Astrocyte (in vitro differentiated cells and primary cell): ENCODE measurements at regions not wholly inside any gene's neighbourhood (a gene's known extent, or its start where the extent isn't known, plus 50 kb on each side); places are given as distances from the start of the nearest gene placed in this dataset.

Experiments
- DNase-seq: peaks from one replicate; pipeline ENCODE4 v3.0.0-alpha.2; 2010; ENCODE audit warnings: low read depth
- FAIRE-seq: peaks from 2 replicates; lab custom pipeline; 2011; peaks lifted over from hg19 to GRCh38; lab: Jason Lieb, UNC
- H2AFZ ChIP-seq: 2 replicates; pipeline ENCODE4 v1.6.0; 2012; ENCODE audit warnings: low read depth, low read length, inconsistent platforms
- H3K27ac ChIP-seq: 2 replicates; pipeline ENCODE4 v1.5.1; 2011; ENCODE audit warnings: low read depth, low read length, inconsistent platforms
- H3K27me3 ChIP-seq: 2 replicates; pipeline ENCODE4 v1.6.0; 2011; ENCODE audit warnings: low read length, inconsistent platforms; ENCODE audit not compliant: insufficient read depth
- H3K36me3 ChIP-seq: 2 replicates; pipeline ENCODE4 v1.5.1; 2011; ENCODE audit warnings: low read length, inconsistent platforms; ENCODE audit not compliant: insufficient read depth
- H3K4me1 ChIP-seq: 2 replicates; pipeline ENCODE4 v1.5.1; 2011; ENCODE audit warnings: low read length, inconsistent platforms; ENCODE audit not compliant: insufficient read depth
- H3K4me2 ChIP-seq: 2 replicates; pipeline ENCODE4 v1.6.0; 2012; ENCODE audit warnings: low read length, inconsistent platforms
- H3K4me3 ChIP-seq: 2 replicates; pipeline ENCODE4 v1.5.1; 2011; ENCODE audit warnings: low read depth, mild to moderate bottlenecking, low read length, inconsistent platforms; ENCODE audit not compliant: insufficient read depth
- H3K79me2 ChIP-seq: 2 replicates; pipeline ENCODE4 v1.6.0; 2012; ENCODE audit warnings: mild to moderate bottlenecking, low read length, inconsistent platforms; ENCODE audit not compliant: insufficient read depth
- H3K9ac ChIP-seq: 2 replicates; pipeline ENCODE4 v1.6.0; 2012; ENCODE audit warnings: mild to moderate bottlenecking, low read length, inconsistent platforms
- H3K9me3 ChIP-seq: 2 replicates; pipeline ENCODE4 v1.5.1; 2012; ENCODE audit warnings: low read depth, mild to moderate bottlenecking, low read length, inconsistent platforms; ENCODE audit not compliant: insufficient read depth
- H4K20me1 ChIP-seq: 2 replicates; pipeline ENCODE4 v1.6.0; 2012; ENCODE audit warnings: low read length, inconsistent platforms; ENCODE audit not compliant: insufficient read depth
- H3K27ac Mint-ChIP-seq: one replicate; pipeline ENCODE4 v1.8.0; 2021; ENCODE audit warnings: mild to moderate bottlenecking, mixed read lengths; ENCODE audit not compliant: unreplicated experiment
- H3K27me3 Mint-ChIP-seq: one replicate; pipeline ENCODE4 v1.8.0; 2021; ENCODE audit warnings: low read depth, mixed read lengths; ENCODE audit not compliant: unreplicated experiment
- H3K36me3 Mint-ChIP-seq: one replicate; pipeline ENCODE4 v1.8.0; 2021; ENCODE audit warnings: low read depth, mixed read lengths; ENCODE audit not compliant: unreplicated experiment
- H3K4me1 Mint-ChIP-seq: one replicate; pipeline ENCODE4 v1.8.0; 2021; ENCODE audit warnings: low read depth, mixed read lengths; ENCODE audit not compliant: unreplicated experiment
- H3K4me3 Mint-ChIP-seq: one replicate; pipeline ENCODE4 v1.8.0; 2021; ENCODE audit warnings: mild to moderate bottlenecking, moderate library complexity, mixed read lengths; ENCODE audit not compliant: unreplicated experiment
- H3K9me3 Mint-ChIP-seq: one replicate; pipeline ENCODE4 v1.8.0; 2021; ENCODE audit warnings: mild to moderate bottlenecking, mixed read lengths; ENCODE audit not compliant: unreplicated experiment
- CTCF ChIP-seq: IDR thresholded peaks from 2 replicates; pipeline ENCODE4 v1.5.1; 2011; ENCODE audit warnings: low read depth, mild to moderate bottlenecking, inconsistent platforms, low read length, moderate library complexity; ENCODE audit not compliant: insufficient read depth
- EZH2 ChIP-seq: IDR thresholded peaks from 2 replicates; pipeline ENCODE4 v1.6.1; 2012; ENCODE audit warnings: mild to moderate bottlenecking, low read length, inconsistent platforms; ENCODE audit not compliant: insufficient read depth

GRCh38 chr6:134830194-134830593 lies 119.7 kb downstream of the ALDH8A1 start:
- DNase-seq (no peak), FAIRE-seq (no peak)
- peaks cover 17% of the 10 kb centered on the region for H3K9me3 Mint-ChIP-seq
- H3K27me3 ChIP-seq = no peaks in the 10 kb centered on the region
- peak overlapping the region; percentile 33 for H2AFZ ChIP-seq
- H3K36me3 ChIP-seq = no peaks in the 10 kb centered on the region
- TF ChIP-seq EZH2 = no peak
- TF ChIP-seq CTCF = no peak
- H3K4me3 Mint-ChIP-seq = no peak overlapping the region
- no peak overlapping the region for H3K27ac Mint-ChIP-seq
- no peak overlapping the region for H3K4me2 ChIP-seq
- no peaks in the 10 kb centered on the region for H3K79me2 ChIP-seq
- H3K4me1 ChIP-seq = peaks cover 10% of the 10 kb centered on the region
- H3K9ac ChIP-seq = no peak overlapping the region
- H3K4me1 Mint-ChIP-seq = peaks cover 4% of the 10 kb centered on the region
- peaks cover 3% of the 10 kb centered on the region for H3K9me3 ChIP-seq
- H3K4me3 ChIP-seq = no peak overlapping the region
- no peak overlapping the region for H3K27ac ChIP-seq
- H4K20me1 ChIP-seq = no peaks in the 10 kb centered on the region
- peaks cover 4% of the 10 kb centered on the region for H3K36me3 Mint-ChIP-seq
- H3K27me3 Mint-ChIP-seq = peaks cover 2% of the 10 kb centered on the region

GRCh38 chr6:134828641-134829040 lies 121.3 kb downstream of the ALDH8A1 start:
- FAIRE-seq = no peak
- peaks cover 2% of the 10 kb centered on the region for H3K27me3 Mint-ChIP-seq
- TF ChIP-seq EZH2 = no peak

GRCh38 chr6:134826889-134827737 lies 122.8 kb downstream of the ALDH8A1 start:
- H3K36me3 Mint-ChIP-seq = peaks cover 4% of the 10 kb centered on the region
- DNase-seq = peak; percentile 100
- H3K36me3 ChIP-seq = no peaks in the 10 kb centered on the region
- peaks cover 2% of the 10 kb centered on the region for H3K27me3 Mint-ChIP-seq
- no peaks in the 10 kb centered on the region for H4K20me1 ChIP-seq
- peak overlapping the region; percentile 35 for H3K4me2 ChIP-seq
- H2AFZ ChIP-seq = peak overlapping the region; percentile 49
- H3K27ac ChIP-seq = peak overlapping the region; percentile 47
- peak; percentile 83 for FAIRE-seq
- peaks cover 18% of the 10 kb centered on the region for H3K9me3 Mint-ChIP-seq
- peaks cover 10% of the 10 kb centered on the region for H3K4me1 ChIP-seq
- no peaks in the 10 kb centered on the region for H3K79me2 ChIP-seq
- H3K4me1 Mint-ChIP-seq = peaks cover 6% of the 10 kb centered on the region
- no peak for TF ChIP-seq CTCF
- no peak for TF ChIP-seq EZH2
- H3K27ac Mint-ChIP-seq = peak overlapping the region; percentile 50
- no peak overlapping the region for H3K9ac ChIP-seq
- H3K9me3 ChIP-seq = peaks cover 4% of the 10 kb centered on the region
- no peak overlapping the region for H3K4me3 ChIP-seq
- H3K4me3 Mint-ChIP-seq = no peak overlapping the region
- H3K27me3 ChIP-seq = no peaks in the 10 kb centered on the region

More at GRCh38 chr6:134828641-134829040, 121.3 kb downstream of the ALDH8A1 start:
- H4K20me1 ChIP-seq = no peaks in the 10 kb centered on the region
- peaks cover 18% of the 10 kb centered on the region for H3K9me3 Mint-ChIP-seq
- H3K9me3 ChIP-seq = peaks cover 4% of the 10 kb centered on the region
- no peaks in the 10 kb centered on the region for H3K27me3 ChIP-seq
- no peak for DNase-seq
- H3K27ac ChIP-seq = no peak overlapping the region
- H3K4me3 Mint-ChIP-seq = no peak overlapping the region
- no peaks in the 10 kb centered on the region for H3K79me2 ChIP-seq
- H3K4me2 ChIP-seq = no peak overlapping the region
- peaks cover 4% of the 10 kb centered on the region for H3K4me1 Mint-ChIP-seq
- H3K4me3 ChIP-seq = no peak overlapping the region
- no peak overlapping the region for H3K9ac ChIP-seq
- H3K36me3 Mint-ChIP-seq = peaks cover 4% of the 10 kb centered on the region
- H2AFZ ChIP-seq = no peak overlapping the region
- H3K27ac Mint-ChIP-seq = no peak overlapping the region
- H3K4me1 ChIP-seq = peaks cover 10% of the 10 kb centered on the region
- no peaks in the 10 kb centered on the region for H3K36me3 ChIP-seq
